ENCODE measurements at regions not wholly inside any gene's neighbourhood (a gene's known extent, or its start where the extent isn't known, plus 50 kb on each side); places are given as distances from the start of the nearest gene placed in this dataset.

DNA sequence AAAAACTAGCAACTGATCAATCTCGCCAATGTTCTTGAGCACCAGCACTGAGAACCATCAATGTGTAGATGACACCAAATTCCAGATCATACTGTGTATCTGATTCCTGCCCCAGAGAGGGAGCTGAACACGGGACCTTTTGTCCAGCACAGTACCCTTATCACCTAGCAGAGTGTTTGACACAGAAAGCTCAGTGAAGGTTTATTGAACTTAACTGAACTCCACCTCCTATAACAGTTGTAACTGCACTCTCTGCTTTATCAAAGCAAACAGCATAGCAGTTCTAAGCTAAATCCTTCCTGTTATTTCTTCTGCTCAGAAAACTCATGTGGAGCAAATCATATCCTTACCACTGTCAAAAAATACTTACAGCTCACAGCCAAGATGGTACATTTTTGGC lies 183.4 kb upstream of the SLCO3A1 start:
- Mint-ChIP-seq H3K4me3 (no peak overlapping the region), H3K36me3 (peaks cover 0 to 12% of the 10 kb centered on the region in 2 donors), H3K9me3 (peaks cover 0 to 28% (median 18%) of the 10 kb centered on the region in 8 donors), H3K27ac (no peak overlapping the region), H3K27me3 (peaks cover 8 to 13% of the 10 kb centered on the region in 2 donors), H3K4me1 (no peaks in the 10 kb centered on the region)
- CTCF ChIA-PET (ENCODE audit: partially characterized antibody): interaction anchor here (0.6 kb wide), 1 partner anchor 23 kb away, joined by 4 read pairs; no protein-coding TSS in a partner anchor
- Histone ChIP-seq H3K36me3 (ENCODE audit: insufficient read depth, low read length) (no peaks in the 10 kb centered on the region), H3K4me1 (ENCODE audit: insufficient read depth, low read length) (no peaks in the 10 kb centered on the region), H3K9me3 (ENCODE audit: control insufficient read depth in 1 of 2, low read length in 2 of 2) (peaks cover 5 to 7% of the 10 kb centered on the region in 2 donors), H3K4me3 (ENCODE audit: low read length in 2 of 2) (no peak overlapping the region), H3K27me3 (ENCODE audit: insufficient read depth, low read length) (no peaks in the 10 kb centered on the region), H3K27ac (ENCODE audit: low read depth, low read length) (no peak overlapping the region)
- DNase-seq: no peak
- intact Hi-C loops (cut with micrococcal nuclease): no loop called here
- POLR2A ChIA-PET (ENCODE audit: partially characterized antibody): interaction anchor here (1.4 kb wide), 1 partner anchor 10 kb away, joined by 3 read pairs; no protein-coding TSS in a partner anchor

DNA sequence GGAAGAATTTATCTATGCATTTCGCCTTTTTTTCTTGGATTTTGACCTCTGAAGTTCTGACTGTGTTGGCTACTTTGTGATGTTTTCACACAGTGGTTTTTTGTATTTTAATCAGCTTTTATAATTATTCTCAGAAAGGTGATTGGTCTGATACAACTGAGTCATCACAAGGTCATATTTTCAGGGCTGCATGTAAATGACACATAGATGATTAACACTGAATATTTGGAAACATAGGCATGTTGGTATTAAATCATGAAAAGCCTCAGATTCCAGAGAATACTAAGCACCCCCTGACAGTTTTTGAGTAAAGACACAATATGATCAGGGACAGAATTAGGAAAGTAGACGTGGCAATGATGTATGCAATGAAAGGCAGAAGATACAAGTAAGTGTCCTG lies 175.5 kb upstream of the SLCO3A1 start:
- Histone ChIP-seq H3K27me3 (ENCODE audit: insufficient read depth, low read length) (no peaks in the 10 kb centered on the region), H3K36me3 (ENCODE audit: insufficient read depth, low read length) (no peaks in the 10 kb centered on the region), H3K4me1 (ENCODE audit: insufficient read depth, low read length) (no peaks in the 10 kb centered on the region), H3K9me3 (ENCODE audit: control insufficient read depth in 1 of 2, low read length in 2 of 2) (peaks cover 5 to 7% of the 10 kb centered on the region in 2 donors), H3K4me3 (ENCODE audit: low read length in 2 of 2) (no peak overlapping the region), H3K27ac (ENCODE audit: low read depth, low read length) (no peak overlapping the region)
- Mint-ChIP-seq H3K27ac (no peak overlapping the region), H3K27me3 (peaks cover 18 to 24% of the 10 kb centered on the region in 2 donors), H3K9me3 (peaks cover 0 to 24% (median 16%) of the 10 kb centered on the region in 8 donors), H3K36me3 (peaks cover 0 to 12% of the 10 kb centered on the region in 2 donors), H3K4me3 (no peak overlapping the region), H3K4me1 (no peaks in the 10 kb centered on the region)
- CTCF ChIA-PET (ENCODE audit: partially characterized antibody): no interaction called here
- intact Hi-C loops (cut with micrococcal nuclease): no loop called here
- POLR2A ChIA-PET (ENCODE audit: partially characterized antibody): no interaction called here
- DNase-seq: no peak

DNA sequence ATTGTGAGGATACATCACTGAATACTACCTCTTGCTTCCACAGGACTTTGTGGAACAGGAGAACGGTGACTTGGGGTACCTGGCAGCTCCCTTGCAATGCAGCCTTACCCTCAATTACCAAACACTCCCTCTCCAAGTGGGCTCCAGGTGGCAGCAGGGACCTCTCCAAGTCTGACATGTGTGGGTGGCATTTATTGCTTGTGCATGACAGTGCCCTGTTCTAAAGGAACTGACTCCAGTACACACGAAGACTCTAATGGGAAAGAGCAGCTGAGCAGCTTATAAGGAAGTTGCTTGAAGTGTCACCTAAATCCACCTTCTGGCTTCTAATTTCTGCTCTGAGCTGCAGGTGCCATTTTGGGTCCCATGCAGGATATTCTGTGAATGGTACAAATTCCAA lies 174.1 kb upstream of the SLCO3A1 start:
- H3K4me3 Mint-ChIP-seq: no peak overlapping the region
- intact Hi-C loops (cut with micrococcal nuclease): no loop called here
- H3K9me3 Mint-ChIP-seq: peaks cover 0 to 12% (median 8%) of the 10 kb centered on the region in 8 donors
- Histone ChIP-seq H3K9me3 (ENCODE audit: control insufficient read depth in 1 of 2, low read length in 2 of 2) (peaks cover 0 to 2% of the 10 kb centered on the region in 2 donors), H3K27ac (ENCODE audit: low read depth, low read length) (no peak overlapping the region), H3K36me3 (ENCODE audit: insufficient read depth, low read length) (no peaks in the 10 kb centered on the region), H3K4me1 (ENCODE audit: insufficient read depth, low read length) (no peaks in the 10 kb centered on the region), H3K27me3 (ENCODE audit: insufficient read depth, low read length) (no peaks in the 10 kb centered on the region), H3K4me3 (ENCODE audit: low read length in 2 of 2) (no peak overlapping the region)
- peaks cover 0 to 6% of the 10 kb centered on the region in 2 donors for H3K36me3 Mint-ChIP-seq
- DNase-seq: no peak
- CTCF ChIA-PET (ENCODE audit: partially characterized antibody): interaction anchor here (1.3 to 2.4 kb wide), 2 partner anchors 27 to 403 kb away, joined by 3 to 10 read pairs; no protein-coding TSS in a partner anchor
- H3K27me3 Mint-ChIP-seq: peaks cover 21 to 31% of the 10 kb centered on the region in 2 donors
- H3K27ac Mint-ChIP-seq: no peak overlapping the region
- H3K4me1 Mint-ChIP-seq: no peaks in the 10 kb centered on the region
- POLR2A ChIA-PET (ENCODE audit: partially characterized antibody): no interaction called here

DNA sequence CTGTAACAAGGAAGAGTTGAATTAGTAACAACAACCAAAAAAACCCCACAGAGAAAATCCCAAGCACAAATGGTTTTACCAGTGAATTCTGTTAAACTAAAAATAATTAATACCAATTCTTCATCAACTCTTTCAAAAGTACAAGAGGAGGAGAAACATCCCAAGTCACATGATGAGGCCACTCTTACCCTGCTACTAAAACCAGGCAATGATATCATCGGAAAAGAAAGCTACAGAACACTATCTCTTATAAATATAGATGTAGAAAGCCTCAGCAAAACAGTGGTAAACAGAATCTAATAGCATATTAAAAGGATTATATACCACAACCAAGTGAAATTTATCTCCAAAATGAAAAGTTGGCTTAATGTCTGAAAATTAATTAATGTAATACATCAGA lies 168.1 kb upstream of the SLCO3A1 start:
- no peak overlapping the region for H3K27ac ChIP-seq (ENCODE audit: low read depth, low read length)
- H3K4me3 Mint-ChIP-seq: no peak overlapping the region
- no peaks in the 10 kb centered on the region for H3K4me1 Mint-ChIP-seq
- no peak overlapping the region for H3K27ac Mint-ChIP-seq
- no peaks in the 10 kb centered on the region for H3K9me3 ChIP-seq (ENCODE audit: control insufficient read depth in 1 of 2, low read length in 2 of 2)
- H3K9me3 Mint-ChIP-seq: peaks cover 0 to 7% (median 4%) of the 10 kb centered on the region in 8 donors
- no peaks in the 10 kb centered on the region for H3K36me3 ChIP-seq (ENCODE audit: insufficient read depth, low read length)
- peaks cover 23 to 29% of the 10 kb centered on the region in 2 donors for H3K27me3 Mint-ChIP-seq
- no peaks in the 10 kb centered on the region for H3K27me3 ChIP-seq (ENCODE audit: insufficient read depth, low read length)
- POLR2A ChIA-PET (ENCODE audit: partially characterized antibody): no interaction called here
- DNase-seq: no peak
- CTCF ChIA-PET (ENCODE audit: partially characterized antibody): no interaction called here
- H3K36me3 Mint-ChIP-seq: no peaks in the 10 kb centered on the region
- intact Hi-C loops (cut with micrococcal nuclease): no loop called here
- no peaks in the 10 kb centered on the region for H3K4me1 ChIP-seq (ENCODE audit: insufficient read depth, low read length)
- H3K4me3 ChIP-seq (ENCODE audit: low read length in 2 of 2): no peak overlapping the region

DNA sequence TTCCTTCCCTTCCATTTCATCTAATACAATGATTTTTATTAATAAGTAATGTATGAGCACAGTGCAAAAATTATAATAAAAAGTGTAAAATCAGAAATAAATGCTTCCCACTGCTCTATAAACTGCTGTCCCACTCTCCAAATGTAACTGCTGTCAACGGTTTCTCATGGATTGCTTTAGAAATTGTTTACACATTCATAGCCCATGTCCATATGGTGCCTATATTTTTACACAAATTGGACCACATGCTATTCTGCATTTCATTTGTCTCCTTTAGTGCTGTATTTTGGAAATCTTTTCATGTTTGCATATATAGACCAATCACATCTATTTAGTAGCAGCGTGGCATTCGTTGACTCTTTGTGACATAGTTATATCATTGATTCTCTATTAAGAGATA lies 164.7 kb upstream of the SLCO3A1 start:
- POLR2A ChIA-PET (ENCODE audit: partially characterized antibody): no interaction called here
- H3K36me3 Mint-ChIP-seq: no peaks in the 10 kb centered on the region
- peaks cover 0 to 5% (median 4%) of the 10 kb centered on the region in 8 donors for H3K9me3 Mint-ChIP-seq
- Histone ChIP-seq H3K9me3 (ENCODE audit: control insufficient read depth in 1 of 2, low read length in 2 of 2) (no peaks in the 10 kb centered on the region), H3K4me3 (ENCODE audit: low read length in 2 of 2) (no peak overlapping the region), H3K36me3 (ENCODE audit: insufficient read depth, low read length) (no peaks in the 10 kb centered on the region), H3K4me1 (ENCODE audit: insufficient read depth, low read length) (no peaks in the 10 kb centered on the region), H3K27me3 (ENCODE audit: insufficient read depth, low read length) (no peaks in the 10 kb centered on the region), H3K27ac (ENCODE audit: low read depth, low read length) (no peak overlapping the region)
- no peaks in the 10 kb centered on the region for H3K4me1 Mint-ChIP-seq
- H3K27me3 Mint-ChIP-seq: peaks cover 10 to 12% of the 10 kb centered on the region in 2 donors
- intact Hi-C loops (cut with micrococcal nuclease): no loop called here
- no peak overlapping the region for H3K27ac Mint-ChIP-seq
- H3K4me3 Mint-ChIP-seq: no peak overlapping the region
- CTCF ChIA-PET (ENCODE audit: partially characterized antibody): no interaction called here
- no peak for DNase-seq

DNA sequence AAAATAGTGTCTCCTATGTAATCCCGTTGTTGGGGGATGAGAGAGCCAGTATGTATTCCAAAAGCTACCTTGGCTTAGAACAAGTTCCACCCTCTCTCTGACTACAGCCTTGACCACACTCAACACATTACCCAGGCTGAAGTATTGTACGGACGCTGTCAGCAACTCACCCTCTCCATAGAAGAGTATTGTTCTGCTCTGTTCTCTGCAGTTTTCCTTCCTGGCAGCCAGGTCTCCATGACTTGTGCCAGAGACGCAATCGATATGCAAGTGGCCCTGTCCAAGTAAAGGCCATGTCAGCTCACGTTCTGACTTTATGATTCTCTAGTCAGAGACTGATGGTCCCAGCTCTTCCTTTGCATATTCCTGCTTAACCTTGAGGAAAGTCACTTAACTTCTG lies 164.1 kb upstream of the SLCO3A1 start:
- ChIA-PET POLR2A (ENCODE audit: partially characterized antibody) (no interaction called here), CTCF (ENCODE audit: partially characterized antibody) (no interaction called here)
- intact Hi-C loops (cut with micrococcal nuclease): no loop called here
- DNase-seq: no peak
- Mint-ChIP-seq H3K27ac (no peak overlapping the region), H3K27me3 (peaks cover 7 to 10% of the 10 kb centered on the region in 2 donors), H3K36me3 (no peaks in the 10 kb centered on the region), H3K4me3 (no peak overlapping the region), H3K9me3 (peaks cover 0 to 5% (median 4%) of the 10 kb centered on the region in 8 donors), H3K4me1 (no peaks in the 10 kb centered on the region)
- no peaks in the 10 kb centered on the region for H3K27me3 ChIP-seq (ENCODE audit: insufficient read depth, low read length)
- H3K4me3 ChIP-seq (ENCODE audit: low read length in 2 of 2): no peak overlapping the region
- H3K27ac ChIP-seq (ENCODE audit: low read depth, low read length): no peak overlapping the region
- H3K36me3 ChIP-seq (ENCODE audit: insufficient read depth, low read length): no peaks in the 10 kb centered on the region
- no peaks in the 10 kb centered on the region for H3K4me1 ChIP-seq (ENCODE audit: insufficient read depth, low read length)
- no peaks in the 10 kb centered on the region for H3K9me3 ChIP-seq (ENCODE audit: control insufficient read depth in 1 of 2, low read length in 2 of 2)

DNA sequence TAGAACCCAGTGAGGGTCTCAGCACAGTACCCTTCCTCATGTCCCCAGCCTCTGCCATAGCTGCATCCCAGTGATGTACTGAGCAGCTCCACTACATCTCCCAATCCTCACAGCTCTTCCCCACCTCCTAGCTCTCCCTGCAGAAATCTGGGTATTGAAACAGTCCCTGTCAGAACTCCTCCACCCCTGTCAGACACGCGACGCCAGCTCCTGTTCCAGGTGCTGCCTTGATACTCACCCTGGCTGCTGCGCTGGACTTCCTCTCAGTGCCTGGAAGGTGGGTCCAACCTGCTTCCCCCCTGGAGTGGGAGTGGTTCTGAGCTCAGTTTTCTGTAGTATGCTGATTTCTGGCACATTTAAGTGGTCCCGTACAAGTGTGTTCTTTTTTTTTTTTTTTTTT lies 160.9 kb upstream of the SLCO3A1 start:
- Mint-ChIP-seq H3K4me3 (no peak overlapping the region), H3K36me3 (no peaks in the 10 kb centered on the region), H3K27ac (no peak overlapping the region), H3K4me1 (no peaks in the 10 kb centered on the region), H3K9me3 (peaks cover 0 to 5% (median 4%) of the 10 kb centered on the region in 8 donors), H3K27me3 (peaks cover 5 to 6% of the 10 kb centered on the region in 2 donors)
- H3K4me3 ChIP-seq (ENCODE audit: low read length in 2 of 2): no peak overlapping the region
- H3K36me3 ChIP-seq (ENCODE audit: insufficient read depth, low read length): no peaks in the 10 kb centered on the region
- H3K4me1 ChIP-seq (ENCODE audit: insufficient read depth, low read length): no peaks in the 10 kb centered on the region
- intact Hi-C loops (cut with micrococcal nuclease): no loop called here
- CTCF ChIA-PET (ENCODE audit: partially characterized antibody): interaction anchor here (0.6 to 7.4 kb wide), 2 partner anchors 14 to 667 kb away, joined by 3 to 53 read pairs; no protein-coding TSS in a partner anchor
- POLR2A ChIA-PET (ENCODE audit: partially characterized antibody): interaction anchor here (0.6 kb wide), 1 partner anchor 390 kb away, joined by 4 read pairs; no protein-coding TSS in a partner anchor
- DNase-seq: no peak
- no peak overlapping the region for H3K27ac ChIP-seq (ENCODE audit: low read depth, low read length)
- H3K27me3 ChIP-seq (ENCODE audit: insufficient read depth, low read length): no peaks in the 10 kb centered on the region
- H3K9me3 ChIP-seq (ENCODE audit: control insufficient read depth in 1 of 2, low read length in 2 of 2): no peaks in the 10 kb centered on the region

Measured in CD4-positive, alpha-beta memory T cell (primary cell).